H1 (cell line): ENCODE measurements at regions not wholly inside any gene's neighbourhood (a gene's known extent, or its start where the extent isn't known, plus 50 kb on each side); places are given as distances from the start of the nearest gene placed in this dataset.

Source experiments
- CTCF ChIA-PET: fragments of 300-600 bp; sonication (Branson Sonifier 250); formaldehyde crosslinking; loops from one replicate; lab custom pipeline; 2021; ENCODE audit not compliant: partially characterized antibody; lab: Charles Lee
- POLR2A ChIA-PET: fragments of 300-600 bp; sonication (Branson Sonifier 250); formaldehyde crosslinking; loops from one replicate; lab custom pipeline; 2021; ENCODE audit warnings: inconsistent platforms; ENCODE audit not compliant: partially characterized antibody; lab: Charles Lee
- DNase-seq, 2 experiments: peaks; one replicate each; pipeline versions ENCODE4 v3.0.0 to v3.0.0-alpha.2; 2010 to 2022; ENCODE audit warnings: low spot score in 2 of 2, low read depth in 1 of 2, mixed read lengths in 1 of 2
- FAIRE-seq: peaks from 2 replicates; lab custom pipeline; 2011; peaks lifted over from hg19 to GRCh38; lab: Jason Lieb, UNC
- H2AFZ ChIP-seq: 2 replicates; pipeline ENCODE4 v1.8.1; 2012; ENCODE audit warnings: low read length, inconsistent platforms
- H2AK5ac ChIP-seq: 2 replicates; pipeline ENCODE4 v1.6.1; 2013; ENCODE audit warnings: low read depth, low read length
- H2BK120ac ChIP-seq: replicated peaks from 2 replicates; pipeline ENCODE3; 2013; ENCODE audit warnings: low read depth, low read length, inconsistent platforms
- H2BK12ac ChIP-seq: 2 replicates; pipeline ENCODE4 v1.6.1; 2013; ENCODE audit warnings: low read depth, low read length
- H2BK15ac ChIP-seq: 2 replicates; pipeline ENCODE4 v1.6.1; 2013; ENCODE audit warnings: low read length
- H2BK20ac ChIP-seq: 2 replicates; pipeline ENCODE4 v1.6.1; 2013; ENCODE audit warnings: low read length
- H2BK5ac ChIP-seq: 2 replicates; pipeline ENCODE4 v1.6.1; 2013; ENCODE audit warnings: low read depth, low read length
- H3K14ac ChIP-seq: 2 replicates; pipeline ENCODE4 v1.6.1; 2013; ENCODE audit warnings: inconsistent platforms; ENCODE audit not compliant: insufficient read length
- H3K18ac ChIP-seq: 2 replicates; pipeline ENCODE4 v1.6.1; 2013; ENCODE audit warnings: low read length; ENCODE audit errors: extremely low read depth
- H3K23ac ChIP-seq: 2 replicates; pipeline ENCODE4 v1.6.1; 2013; ENCODE audit warnings: inconsistent platforms; ENCODE audit not compliant: insufficient read length
- H3K23me2 ChIP-seq: 2 replicates; pipeline ENCODE4 v1.6.1; 2013; ENCODE audit warnings: low read depth, low read length
- H3K27ac ChIP-seq: 2 replicates; pipeline ENCODE4 v1.6.1; 2011; ENCODE audit warnings: low read depth, low read length, inconsistent platforms
- H3K27me3 ChIP-seq, 4 experiments: replicated peaks in 1 of 4; 1 replicate in 1 of 4; 2 replicates in 3 of 4; pipeline versions ENCODE4 v1.6.1 to v1.8.1; 2011 to 2013; ENCODE audit warnings: low read length in 3 of 4, mild to moderate bottlenecking in 3 of 4, inconsistent platforms in 2 of 4, mixed read lengths in 2 of 4, moderate library complexity in 1 of 4; ENCODE audit not compliant: control insufficient read depth in 3 of 4, insufficient read depth in 3 of 4; ENCODE audit errors: extremely low read depth in 1 of 4
- H3K36me3 ChIP-seq, 4 experiments: 2 replicates each; pipeline versions ENCODE4 v1.6.1 to v1.8.1; 2011 to 2013; ENCODE audit warnings: mild to moderate bottlenecking in 4 of 4, low read length in 3 of 4, moderate library complexity in 2 of 4, control low read depth in 1 of 4, inconsistent platforms in 1 of 4; ENCODE audit not compliant: insufficient read depth in 4 of 4, control insufficient read depth in 2 of 4
- H3K4ac ChIP-seq: replicated peaks from 2 replicates; pipeline ENCODE3; 2013; ENCODE audit warnings: low read length, low read depth, mixed read lengths, inconsistent platforms; ENCODE audit not compliant: insufficient read length
- H3K4me1 ChIP-seq, 4 experiments: replicated peaks in 1 of 4; 1 replicate in 1 of 4; 2 replicates in 3 of 4; pipeline versions ENCODE4 v1.6.1 to v1.8.1; 2011 to 2013; ENCODE audit warnings: low read length in 3 of 4, inconsistent platforms in 2 of 4, mixed read lengths in 1 of 4; ENCODE audit not compliant: insufficient read depth in 4 of 4, control insufficient read depth in 3 of 4
- H3K4me2 ChIP-seq, 2 experiments: 2 replicates each; pipeline versions ENCODE4 v1.6.1 to v1.8.1; 2011 to 2013; ENCODE audit warnings: low read depth in 2 of 2, low read length in 2 of 2, control low read depth in 1 of 2, inconsistent platforms in 1 of 2, mild to moderate bottlenecking in 1 of 2; ENCODE audit not compliant: insufficient read depth in 1 of 2
- H3K4me3 ChIP-seq, 4 experiments: fragments of 200-600, 300-600 bp in 1 of 4; sonication (generic), shearing (Covaris generic), sonication (Bioruptor Twin) in 1 of 4; 2 replicates each; pipeline versions ENCODE4 v1.5.1 to v1.8.1; 2011 to 2016; ENCODE audit warnings: low read length in 4 of 4, low read depth in 3 of 4, control low read depth in 2 of 4, inconsistent platforms in 2 of 4, mild to moderate bottlenecking in 2 of 4, mixed read lengths in 1 of 4, moderate library complexity in 1 of 4; ENCODE audit not compliant: insufficient read depth in 2 of 4; ENCODE audit errors: extremely low read depth in 1 of 4
- H3K56ac ChIP-seq: replicated peaks from 2 replicates; pipeline ENCODE3; 2013; ENCODE audit warnings: low read depth, mild to moderate bottlenecking, mixed read lengths, low read length, inconsistent platforms; ENCODE audit not compliant: insufficient read length
- H3K79me1 ChIP-seq: 2 replicates; pipeline ENCODE4 v1.6.1; 2013; ENCODE audit warnings: low read depth, low read length, control low read depth
- H3K79me2 ChIP-seq, 2 experiments: 2 replicates each; pipeline versions ENCODE4 v1.6.1 to v1.8.1; 2012 to 2013; ENCODE audit warnings: low read length in 2 of 2, mild to moderate bottlenecking in 2 of 2, inconsistent platforms in 1 of 2; ENCODE audit not compliant: insufficient read depth in 2 of 2, control insufficient read depth in 1 of 2
- H3K9ac ChIP-seq, 4 experiments: replicated peaks in 1 of 4; 1 replicate in 1 of 4; 2 replicates in 3 of 4; pipeline versions ENCODE4 v1.6.1 to v1.8.1; 2011 to 2013; ENCODE audit warnings: low read depth in 3 of 4, low read length in 3 of 4, control low read depth in 2 of 4, mild to moderate bottlenecking in 2 of 4, moderate library complexity in 2 of 4, inconsistent platforms in 1 of 4; ENCODE audit errors: extremely low read depth in 1 of 4
- H3K9me3 ChIP-seq, 2 experiments: 2 replicates each; pipeline versions ENCODE4 v1.6.1 to v1.8.1; 2012 to 2013; ENCODE audit warnings: mild to moderate bottlenecking in 2 of 2, moderate library complexity in 2 of 2, control low read depth in 1 of 2, inconsistent platforms in 1 of 2, low read depth in 1 of 2, low read length in 1 of 2, mixed read lengths in 1 of 2; ENCODE audit not compliant: insufficient read depth in 2 of 2
- H4K20me1 ChIP-seq, 2 experiments: replicated peaks in 1 of 2; 2 replicates each; pipeline versions ENCODE3 to v1.8.1; 2011 to 2013; ENCODE audit warnings: inconsistent platforms in 2 of 2, low read length in 2 of 2, mild to moderate bottlenecking in 1 of 2; ENCODE audit not compliant: insufficient read depth in 2 of 2, control insufficient read depth in 1 of 2
- H4K5ac ChIP-seq: 2 replicates; pipeline ENCODE4 v1.6.1; 2013; ENCODE audit warnings: low read length, low read depth, mixed read lengths, inconsistent platforms; ENCODE audit not compliant: insufficient read length
- H4K8ac ChIP-seq: 2 replicates; pipeline ENCODE4 v1.8.0; 2013; ENCODE audit warnings: mild to moderate bottlenecking, moderate library complexity, low read length, inconsistent platforms; ENCODE audit not compliant: insufficient read depth; ENCODE audit errors: extremely low read depth
- H4K91ac ChIP-seq: replicated peaks from 2 replicates; pipeline ENCODE3; 2013; ENCODE audit warnings: low read length, mixed read lengths, inconsistent platforms; ENCODE audit not compliant: insufficient read length
- BCL11A ChIP-seq, 2 experiments: IDR thresholded peaks; one replicate each; pipeline ENCODE4 v1.6.1; 2011; ENCODE audit warnings: low read depth in 2 of 2, low read length in 2 of 2, mild to moderate bottlenecking in 2 of 2
- BRCA1 ChIP-seq: IDR thresholded peaks from 2 replicates; pipeline ENCODE4 v1.6.1; 2012; ENCODE audit warnings: low read depth, low read length, improper control_type of control experiment
- EGR1 ChIP-seq: IDR thresholded peaks from 2 replicates; pipeline ENCODE4 v1.6.1; 2011; ENCODE audit warnings: low read depth, low read length, borderline replicate concordance
- EZH2 ChIP-seq: fragments of 200-600 bp; sonication (generic); IDR thresholded peaks from 2 replicates; pipeline ENCODE4 v1.7.1; 2012; ENCODE audit warnings: low read depth, mild to moderate bottlenecking, moderate library complexity, low read length, inconsistent platforms; ENCODE audit not compliant: severe bottlenecking
- GTF2F1 ChIP-seq: IDR thresholded peaks from 2 replicates; pipeline ENCODE4 v1.6.1; 2012; ENCODE audit warnings: low read depth, low read length, improper control_type of control experiment, borderline replicate concordance
- JUN ChIP-seq: IDR thresholded peaks from 2 replicates; pipeline ENCODE4 v1.6.1; 2011; ENCODE audit warnings: low read depth, mild to moderate bottlenecking, improper control_type of control experiment, low read length
- MAFK ChIP-seq: IDR thresholded peaks from 2 replicates; pipeline ENCODE4 v1.6.1; 2012; ENCODE audit warnings: low read depth, mild to moderate bottlenecking, improper control_type of control experiment, low read length
- NRF1 ChIP-seq: IDR thresholded peaks from 2 replicates; pipeline ENCODE4 v1.6.1; 2011; ENCODE audit warnings: mild to moderate bottlenecking, low read depth, low read length, improper control_type of control experiment
- POLR2A ChIP-seq, 2 experiments: IDR thresholded peaks; 1 replicate in 1 of 2; 2 replicates in 1 of 2; pipeline ENCODE4 v1.6.1; 2011; ENCODE audit warnings: low read depth in 2 of 2, low read length in 2 of 2, mild to moderate bottlenecking in 2 of 2; ENCODE audit errors: control extremely low read depth in 1 of 2
- POU5F1 ChIP-seq: IDR thresholded peaks from 2 replicates; pipeline ENCODE4 v1.6.1; 2011; ENCODE audit warnings: low read depth, mild to moderate bottlenecking, low read length, moderate library complexity
- RBBP5 ChIP-seq: IDR thresholded peaks from 2 replicates; pipeline ENCODE4 v1.7.1; 2012; ENCODE audit warnings: low read depth, mild to moderate bottlenecking, inconsistent platforms, low read length, moderate library complexity, borderline replicate concordance
- RFX5 ChIP-seq: IDR thresholded peaks from 2 replicates; pipeline ENCODE4 v1.6.1; 2011; ENCODE audit warnings: low read depth, low read length, improper control_type of control experiment, borderline replicate concordance
- SIRT6 ChIP-seq: IDR thresholded peaks from one replicate; pipeline ENCODE4 v1.7.1; 2012; ENCODE audit warnings: low read length, inconsistent platforms
- TAF7 ChIP-seq: optimal IDR thresholded peaks from 2 replicates; pipeline ENCODE3; 2011; ENCODE audit warnings: low read depth, mild to moderate bottlenecking, inconsistent platforms, low read length, moderate library complexity, borderline replicate concordance
- TBP ChIP-seq: IDR thresholded peaks from 2 replicates; pipeline ENCODE4 v1.6.1; 2011; ENCODE audit warnings: low read depth, low read length, improper control_type of control experiment
- WGBS, 2 experiments: shearing (Covaris generic) in 1 of 2; methylation state at CpG; one replicate each; pipeline versions ENCODE4 v1.1.6 to v1.1.7; 2013 to 2015; ENCODE audit warnings: low lambda C conversion rate in 2 of 2, mixed read lengths in 2 of 2, inconsistent platforms in 1 of 2, low coverage in 1 of 2, missing lambda C conversion rate in 1 of 2; ENCODE audit not compliant: insufficient replicate concordance in 2 of 2, insufficient coverage in 1 of 2, insufficient read length in 1 of 2; ENCODE audit errors: extremely low coverage in 1 of 2, missing lambda C conversion rate in 1 of 2; 5-methylcytosine and 5-hydroxymethylcytosine counted together

GRCh38 chr2:41111836-41112627 lies 660.1 kb upstream of the SLC8A1 start:
- FAIRE-seq (no peak), DNase-seq (no peak)
- H3K14ac ChIP-seq = no peak overlapping the region
- no peak overlapping the region for H2BK5ac ChIP-seq
- H3K23ac ChIP-seq = no peak overlapping the region
- H4K5ac ChIP-seq = no peak overlapping the region
- H2BK20ac ChIP-seq = no peak overlapping the region
- no peaks in the 10 kb centered on the region for H3K36me3 ChIP-seq
- POLR2A ChIA-PET = no interaction called here
- WGBS, 2 experiments = 90% methylated on average over 5 of the region's 5 CpGs; no CpG with 5 or more reads in 1 of the 2 experiments
- no peak overlapping the region for H3K4me2 ChIP-seq
- no peak overlapping the region for H3K4me3 ChIP-seq
- no peak overlapping the region for H3K27ac ChIP-seq
- no peaks in the 10 kb centered on the region for H3K4me1 ChIP-seq
- H4K8ac ChIP-seq = no peak overlapping the region
- H3K9ac ChIP-seq = no peak overlapping the region
- H3K23me2 ChIP-seq = no peaks in the 10 kb centered on the region
- no peak overlapping the region for H2AFZ ChIP-seq
- H3K56ac ChIP-seq = no peak overlapping the region
- no peaks in the 10 kb centered on the region for H3K79me1 ChIP-seq
- no peak overlapping the region for H2BK12ac ChIP-seq
- H3K27me3 ChIP-seq = no peaks in the 10 kb centered on the region
- H4K91ac ChIP-seq = no peak overlapping the region
- no peak overlapping the region for H3K18ac ChIP-seq
- CTCF ChIA-PET = no interaction called here
- H3K79me2 ChIP-seq = no peaks in the 10 kb centered on the region
- no peak overlapping the region for H2BK120ac ChIP-seq
- H2AK5ac ChIP-seq = no peak overlapping the region
- H2BK15ac ChIP-seq = no peak overlapping the region
- no peaks in the 10 kb centered on the region for H3K9me3 ChIP-seq
- no peak overlapping the region for H3K4ac ChIP-seq
- no peaks in the 10 kb centered on the region for H4K20me1 ChIP-seq
- no peak for TF ChIP-seq GTF2F1
- no peak for TF ChIP-seq NRF1
- TF ChIP-seq BCL11A (IDR thresholded peaks at IDR 0.05; ENCODE audit: low read depth in 2 of 2, low read length in 2 of 2) = no peak
- TF ChIP-seq RFX5 = no peak
- TF ChIP-seq SIRT6 = no peak
- no peak for TF ChIP-seq EZH2
- TF ChIP-seq MAFK = no peak
- no peak for TF ChIP-seq RBBP5
- no peak for TF ChIP-seq TBP
- no peak for TF ChIP-seq POU5F1
- TF ChIP-seq POLR2A (IDR thresholded peaks at IDR 0.05; ENCODE audit: control extremely low read depth in 1 of 2, low read depth in 2 of 2, low read length in 2 of 2) = no peak
- no peak for TF ChIP-seq JUN
- TF ChIP-seq BRCA1 = no peak
- TF ChIP-seq TAF7 = no peak
- no peak for TF ChIP-seq EGR1
